C4-2B (cell line): ENCODE measurements at regions not wholly inside any gene's neighbourhood (a gene's known extent, or its start where the extent isn't known, plus 50 kb on each side); places are given as distances from the start of the nearest gene placed in this dataset.

Experiments used
- ZFX ChIP-seq: fragments of 450-650 bp; IDR thresholded peaks from 2 replicates; pipeline ENCODE4 v1.6.1; 2017
- TF ChIP-seq, protein P1 (sequence below): fragments of 450-650 bp; conservative IDR thresholded peaks from 2 replicates; pipeline ENCODE4 v1.5.1; 2017; ENCODE audit warnings: mild to moderate bottlenecking

DNA sequence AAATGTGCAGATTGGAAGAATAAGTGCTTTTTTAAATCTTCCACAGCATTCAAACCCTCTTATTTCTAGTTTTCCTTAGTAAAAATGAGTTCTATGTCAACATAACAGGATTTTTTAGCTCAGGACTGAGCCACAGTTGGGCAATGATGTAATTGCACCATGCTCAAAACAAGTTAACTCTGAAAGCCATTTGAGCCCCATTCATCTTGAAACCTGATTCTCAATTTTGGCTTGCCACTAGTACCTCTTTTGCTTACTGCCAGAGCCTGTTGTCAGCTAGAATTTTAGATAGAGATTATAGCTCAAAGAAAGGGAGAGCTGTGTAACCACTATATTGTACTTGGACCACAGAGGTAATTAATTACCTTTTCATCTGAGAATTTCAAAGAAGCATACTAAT lies 1028.5 kb upstream of the PHF14 start:
- TF ChIP-seq, protein P1, sequence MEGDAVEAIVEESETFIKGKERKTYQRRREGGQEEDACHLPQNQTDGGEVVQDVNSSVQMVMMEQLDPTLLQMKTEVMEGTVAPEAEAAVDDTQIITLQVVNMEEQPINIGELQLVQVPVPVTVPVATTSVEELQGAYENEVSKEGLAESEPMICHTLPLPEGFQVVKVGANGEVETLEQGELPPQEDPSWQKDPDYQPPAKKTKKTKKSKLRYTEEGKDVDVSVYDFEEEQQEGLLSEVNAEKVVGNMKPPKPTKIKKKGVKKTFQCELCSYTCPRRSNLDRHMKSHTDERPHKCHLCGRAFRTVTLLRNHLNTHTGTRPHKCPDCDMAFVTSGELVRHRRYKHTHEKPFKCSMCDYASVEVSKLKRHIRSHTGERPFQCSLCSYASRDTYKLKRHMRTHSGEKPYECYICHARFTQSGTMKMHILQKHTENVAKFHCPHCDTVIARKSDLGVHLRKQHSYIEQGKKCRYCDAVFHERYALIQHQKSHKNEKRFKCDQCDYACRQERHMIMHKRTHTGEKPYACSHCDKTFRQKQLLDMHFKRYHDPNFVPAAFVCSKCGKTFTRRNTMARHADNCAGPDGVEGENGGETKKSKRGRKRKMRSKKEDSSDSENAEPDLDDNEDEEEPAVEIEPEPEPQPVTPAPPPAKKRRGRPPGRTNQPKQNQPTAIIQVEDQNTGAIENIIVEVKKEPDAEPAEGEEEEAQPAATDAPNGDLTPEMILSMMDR: no peak
- TF ChIP-seq ZFX: no peak
